ENCODE measurements at regions not wholly inside any gene's neighbourhood (a gene's known extent, or its start where the extent isn't known, plus 50 kb on each side); places are given as distances from the start of the nearest gene placed in this dataset.

DNA sequence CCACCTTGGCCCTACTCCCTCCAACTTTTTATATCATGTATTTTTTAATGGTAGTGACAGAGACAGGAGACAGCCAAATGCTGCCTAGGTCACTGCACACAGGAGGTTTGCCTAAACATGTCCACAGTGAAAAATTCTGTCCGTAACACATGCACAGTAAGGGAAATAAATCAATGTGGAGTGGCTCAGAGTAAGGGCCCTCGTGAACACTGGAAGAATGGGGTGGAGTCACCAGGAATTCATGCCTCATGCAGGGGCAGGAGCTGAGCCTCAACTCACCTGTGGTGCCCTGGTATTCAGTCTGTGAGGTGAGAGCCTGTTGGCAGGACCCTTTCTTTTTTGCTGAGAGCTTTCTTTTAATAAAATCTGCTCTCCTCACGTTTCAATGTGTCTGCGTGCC is 289.1 kb downstream of the TGFB2 start:
- Histone ChIP-seq H3K79me2 (ENCODE audit: low read length) (no peaks in the 10 kb centered on the region), H3K9me2 (replicated peaks; ENCODE audit: insufficient read depth, low read length) (no peaks in the 10 kb centered on the region), H3K4me2 (ENCODE audit: low read depth, low read length) (no peak overlapping the region), H3F3A (ENCODE audit: insufficient read depth, low read length) (no peaks in the 10 kb centered on the region), H3K36me3 (replicated peaks; ENCODE audit: insufficient read depth, low read length) (no peaks in the 10 kb centered on the region), H3K27me3 (replicated peaks; ENCODE audit: insufficient read depth, low read length) (no peaks in the 10 kb centered on the region), H4K20me1 (ENCODE audit: insufficient read depth, low read length) (no peaks in the 10 kb centered on the region), H3K27ac (ENCODE audit: low read length) (no peak overlapping the region), H3K9ac (ENCODE audit: low read length) (no peak overlapping the region), H3K4me1 (ENCODE audit: low read length) (no peaks in the 10 kb centered on the region), H3K9me3 (replicated peaks; ENCODE audit: insufficient read depth, low read length) (no peaks in the 10 kb centered on the region), H3K4me3 (ENCODE audit: low read length) (no peak overlapping the region), H2AFZ (ENCODE audit: low read length) (no peak overlapping the region)
- DNase-seq = no peak
- TF ChIP-seq, protein P1, sequence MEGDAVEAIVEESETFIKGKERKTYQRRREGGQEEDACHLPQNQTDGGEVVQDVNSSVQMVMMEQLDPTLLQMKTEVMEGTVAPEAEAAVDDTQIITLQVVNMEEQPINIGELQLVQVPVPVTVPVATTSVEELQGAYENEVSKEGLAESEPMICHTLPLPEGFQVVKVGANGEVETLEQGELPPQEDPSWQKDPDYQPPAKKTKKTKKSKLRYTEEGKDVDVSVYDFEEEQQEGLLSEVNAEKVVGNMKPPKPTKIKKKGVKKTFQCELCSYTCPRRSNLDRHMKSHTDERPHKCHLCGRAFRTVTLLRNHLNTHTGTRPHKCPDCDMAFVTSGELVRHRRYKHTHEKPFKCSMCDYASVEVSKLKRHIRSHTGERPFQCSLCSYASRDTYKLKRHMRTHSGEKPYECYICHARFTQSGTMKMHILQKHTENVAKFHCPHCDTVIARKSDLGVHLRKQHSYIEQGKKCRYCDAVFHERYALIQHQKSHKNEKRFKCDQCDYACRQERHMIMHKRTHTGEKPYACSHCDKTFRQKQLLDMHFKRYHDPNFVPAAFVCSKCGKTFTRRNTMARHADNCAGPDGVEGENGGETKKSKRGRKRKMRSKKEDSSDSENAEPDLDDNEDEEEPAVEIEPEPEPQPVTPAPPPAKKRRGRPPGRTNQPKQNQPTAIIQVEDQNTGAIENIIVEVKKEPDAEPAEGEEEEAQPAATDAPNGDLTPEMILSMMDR (IDR thresholded peaks at IDR 0.05; ENCODE audit: low read length) = no peak
- no peak for TF ChIP-seq EZH2phosphoT487 (IDR thresholded peaks at IDR 0.05; ENCODE audit: low read length)
- no peak for TF ChIP-seq EZH2 (optimal IDR thresholded peaks at IDR 0.05; ENCODE audit: low read depth, low read length)

DNA sequence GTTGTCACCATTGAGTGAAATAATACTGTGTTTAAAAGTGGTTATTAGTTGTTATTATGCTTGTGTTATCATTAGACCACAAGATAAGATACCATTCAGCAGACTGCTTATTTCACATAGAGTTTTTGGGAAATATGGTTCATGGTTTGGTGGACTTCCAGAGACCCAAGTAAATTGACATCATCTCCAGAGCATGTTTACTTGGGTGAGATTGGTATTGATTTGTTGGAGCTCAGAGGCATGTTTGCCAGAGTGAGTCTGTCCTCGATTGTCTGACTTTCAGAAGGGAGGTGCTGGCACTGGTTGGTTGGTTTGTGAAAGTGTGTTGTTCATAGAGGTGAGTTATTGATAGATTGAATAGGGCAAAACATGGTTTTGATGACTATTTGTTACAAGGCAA is 291.4 kb downstream of the TGFB2 start:
- no peak overlapping the region for H3K27ac ChIP-seq (ENCODE audit: low read length)
- H3K36me3 ChIP-seq (replicated peaks; ENCODE audit: insufficient read depth, low read length) = no peaks in the 10 kb centered on the region
- H3K9me3 ChIP-seq (replicated peaks; ENCODE audit: insufficient read depth, low read length) = no peaks in the 10 kb centered on the region
- no peaks in the 10 kb centered on the region for H3K79me2 ChIP-seq (ENCODE audit: low read length)
- H3K9ac ChIP-seq (ENCODE audit: low read length) = no peak overlapping the region
- H3K27me3 ChIP-seq (replicated peaks; ENCODE audit: insufficient read depth, low read length) = no peaks in the 10 kb centered on the region
- H3K4me1 ChIP-seq (ENCODE audit: low read length) = no peaks in the 10 kb centered on the region
- H3K4me2 ChIP-seq (ENCODE audit: low read depth, low read length) = no peak overlapping the region
- no peak overlapping the region for H3K4me3 ChIP-seq (ENCODE audit: low read length)
- H2AFZ ChIP-seq (ENCODE audit: low read length) = no peak overlapping the region
- no peaks in the 10 kb centered on the region for H4K20me1 ChIP-seq (ENCODE audit: insufficient read depth, low read length)
- DNase-seq = no peak
- TF ChIP-seq EZH2 (optimal IDR thresholded peaks at IDR 0.05; ENCODE audit: low read depth, low read length) = no peak
- TF ChIP-seq, protein P1 (IDR thresholded peaks at IDR 0.05; ENCODE audit: low read length) = no peak
- no peak for TF ChIP-seq EZH2phosphoT487 (IDR thresholded peaks at IDR 0.05; ENCODE audit: low read length)
- H3F3A ChIP-seq (ENCODE audit: insufficient read depth, low read length) = no peaks in the 10 kb centered on the region
- no peaks in the 10 kb centered on the region for H3K9me2 ChIP-seq (replicated peaks; ENCODE audit: insufficient read depth, low read length)

DNA sequence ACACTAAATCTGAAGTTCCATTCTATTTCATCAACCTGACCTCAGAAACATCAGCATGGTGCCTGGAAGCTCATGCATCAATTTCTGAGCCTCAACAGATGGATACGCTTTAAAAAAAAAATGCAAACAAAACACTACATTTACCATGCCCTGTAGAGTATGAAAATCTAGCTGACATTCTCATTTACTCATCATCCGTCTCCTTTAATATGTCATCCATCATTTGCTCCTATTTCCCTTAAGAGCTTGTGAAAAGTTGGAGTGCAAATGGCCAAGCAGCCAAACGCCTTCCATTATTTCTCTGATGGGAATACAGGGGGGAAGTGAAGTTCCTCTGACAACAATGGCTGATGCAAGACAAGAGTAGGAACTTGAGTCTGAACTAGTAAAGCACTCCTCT is 295.0 kb downstream of the TGFB2 start:
- Histone ChIP-seq H3K36me3 (replicated peaks; ENCODE audit: insufficient read depth, low read length) (no peaks in the 10 kb centered on the region), H3K9me2 (replicated peaks; ENCODE audit: insufficient read depth, low read length) (no peaks in the 10 kb centered on the region), H3K4me2 (ENCODE audit: low read depth, low read length) (no peak overlapping the region), H3K4me3 (ENCODE audit: low read length) (no peak overlapping the region), H3K27me3 (replicated peaks; ENCODE audit: insufficient read depth, low read length) (no peaks in the 10 kb centered on the region), H3K27ac (ENCODE audit: low read length) (no peak overlapping the region), H3K9me3 (replicated peaks; ENCODE audit: insufficient read depth, low read length) (no peaks in the 10 kb centered on the region), H3K9ac (ENCODE audit: low read length) (no peak overlapping the region), H3F3A (ENCODE audit: insufficient read depth, low read length) (no peaks in the 10 kb centered on the region), H3K4me1 (ENCODE audit: low read length) (no peaks in the 10 kb centered on the region), H4K20me1 (ENCODE audit: insufficient read depth, low read length) (no peaks in the 10 kb centered on the region), H2AFZ (ENCODE audit: low read length) (no peak overlapping the region), H3K79me2 (ENCODE audit: low read length) (no peaks in the 10 kb centered on the region)
- no peak for DNase-seq
- no peak for TF ChIP-seq EZH2phosphoT487 (IDR thresholded peaks at IDR 0.05; ENCODE audit: low read length)
- no peak for TF ChIP-seq EZH2 (optimal IDR thresholded peaks at IDR 0.05; ENCODE audit: low read depth, low read length)
- TF ChIP-seq, protein P1 (IDR thresholded peaks at IDR 0.05; ENCODE audit: low read length) = no peak

All from MM.1S (cell line).